ENCODE measurements at regions not wholly inside any gene's neighbourhood (a gene's known extent, or its start where the extent isn't known, plus 50 kb on each side); places are given as distances from the start of the nearest gene placed in this dataset.
A peak's percentile ranks its signal among the peaks of the same experiment; 100 is the strongest.

DNA sequence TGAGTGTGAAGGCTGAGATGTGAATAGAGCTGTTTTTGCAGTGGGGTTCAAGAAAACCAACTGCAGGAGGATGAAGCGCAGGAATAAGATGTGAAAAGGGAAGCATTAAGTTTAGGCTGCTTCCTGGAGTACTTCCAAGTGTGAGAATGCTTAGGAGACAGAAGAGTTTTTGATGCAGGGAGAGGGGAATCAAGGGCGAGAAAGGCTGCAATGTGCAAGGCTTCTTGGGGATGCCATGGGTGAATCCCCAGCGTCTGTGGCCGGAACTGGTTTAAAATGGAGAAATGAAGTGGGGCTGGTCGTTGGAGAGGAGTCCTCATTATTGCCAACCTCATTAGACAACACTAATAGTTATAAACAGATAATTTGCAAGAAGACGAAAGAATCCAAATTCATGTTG is 764.9 kb downstream of the LIG4 start:
- in situ Hi-C loops (cut with HindIII; ENCODE audit: low pct_unique_long_range_greater_than_20kb, low sequenced_read_pairs) = no loop called here
- TF ChIP-seq JUND (IDR thresholded peaks at IDR 0.05; ENCODE audit: low read depth) = no peak
- no peak for DNase-seq (ENCODE audit: low read depth in 1 of 2, low spot score in 1 of 2)

DNA sequence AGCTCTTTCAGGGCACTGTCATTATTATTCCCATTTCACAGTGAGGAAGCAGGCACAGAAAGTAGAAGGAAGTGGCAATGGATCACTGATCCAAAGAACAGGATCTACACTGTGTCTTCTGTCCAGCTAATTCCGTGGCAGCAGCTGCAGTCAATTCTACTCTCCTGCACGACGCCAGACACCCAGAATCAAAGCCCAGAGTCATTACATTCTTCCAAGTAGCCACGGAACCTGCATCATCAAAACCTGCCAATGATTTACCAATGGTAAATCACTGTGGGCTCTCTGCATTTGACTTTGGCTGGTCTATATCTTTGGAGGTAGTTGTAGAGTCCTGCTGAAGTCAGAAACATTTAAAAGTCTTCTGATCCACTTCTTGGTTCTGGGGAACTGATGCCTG is 767.7 kb downstream of the LIG4 start:
- no peak for TF ChIP-seq JUND (IDR thresholded peaks at IDR 0.05; ENCODE audit: low read depth)
- no peak for DNase-seq (ENCODE audit: low read depth in 1 of 2, low spot score in 1 of 2)
- in situ Hi-C loops (cut with HindIII; ENCODE audit: low pct_unique_long_range_greater_than_20kb, low sequenced_read_pairs) = no loop called here

DNA sequence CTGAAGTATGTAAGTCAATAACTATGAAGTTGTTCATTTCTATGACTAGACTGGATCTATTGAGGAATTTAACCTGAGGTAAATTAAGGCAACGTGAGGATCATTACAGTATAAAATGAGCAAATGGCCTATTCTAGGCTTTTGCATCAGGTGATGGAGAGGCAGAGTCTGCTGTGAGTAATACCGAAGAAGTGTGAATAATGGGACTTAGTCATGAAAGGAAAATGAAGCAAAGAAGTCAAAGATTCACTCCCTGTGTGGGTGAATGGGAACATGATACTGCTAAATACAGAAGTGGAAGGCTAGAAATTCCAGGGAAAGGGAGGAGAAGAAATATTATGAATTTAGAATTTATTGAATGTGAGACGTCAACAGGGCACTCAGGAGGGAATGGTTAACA is 774.1 kb downstream of the LIG4 start:
- no peak for TF ChIP-seq JUND (IDR thresholded peaks at IDR 0.05; ENCODE audit: low read depth)
- no peak for DNase-seq (ENCODE audit: low read depth in 1 of 2, low spot score in 1 of 2)
- in situ Hi-C loops (cut with HindIII; ENCODE audit: low pct_unique_long_range_greater_than_20kb, low sequenced_read_pairs) = no loop called here

DNA sequence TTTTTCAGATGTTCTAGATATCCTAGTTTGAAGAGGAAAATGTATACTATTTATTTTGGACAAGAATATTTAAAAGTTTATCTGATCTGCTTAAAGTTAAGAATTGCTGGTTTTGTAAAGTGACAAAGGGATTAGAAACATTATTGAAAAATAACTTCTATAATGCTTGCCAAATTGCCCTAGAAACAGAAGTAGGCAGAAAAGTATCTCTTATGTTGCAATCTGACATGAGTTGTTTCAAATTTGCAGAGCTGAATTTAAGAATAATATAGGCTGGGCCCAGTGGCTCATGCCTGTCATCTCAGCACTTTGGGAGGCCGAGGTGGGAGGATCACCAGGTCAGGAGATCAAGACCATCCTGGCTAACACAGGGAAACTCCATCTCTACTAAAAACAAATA is 777.1 kb downstream of the LIG4 start:
- no peak for TF ChIP-seq JUND (IDR thresholded peaks at IDR 0.05; ENCODE audit: low read depth)
- no peak for DNase-seq (ENCODE audit: low read depth in 1 of 2, low spot score in 1 of 2)
- in situ Hi-C loops (cut with HindIII; ENCODE audit: low pct_unique_long_range_greater_than_20kb, low sequenced_read_pairs) = no loop called here

DNA sequence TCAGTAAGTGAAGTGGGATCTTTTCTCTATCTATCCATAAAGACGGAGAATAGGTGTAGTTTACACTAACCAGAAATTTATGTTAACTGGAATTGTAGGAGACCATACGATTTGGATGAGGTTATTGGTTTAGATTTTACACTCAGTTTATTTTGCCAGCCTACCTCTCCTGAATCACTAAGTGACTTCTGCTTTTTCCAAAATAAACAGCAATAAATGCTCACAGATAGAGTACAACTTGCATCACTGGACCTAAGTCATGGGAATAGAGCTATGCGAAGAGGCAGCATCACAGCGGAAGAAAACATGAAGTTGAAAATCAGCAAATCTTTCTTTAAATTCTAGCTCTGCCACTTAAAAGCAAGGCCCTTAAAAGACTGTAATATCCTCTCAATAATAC is 781.0 kb downstream of the LIG4 start:
- no peak for DNase-seq (ENCODE audit: low read depth in 1 of 2, low spot score in 1 of 2)
- in situ Hi-C loops (cut with HindIII; ENCODE audit: low pct_unique_long_range_greater_than_20kb, low sequenced_read_pairs) = no loop called here
- TF ChIP-seq JUND (IDR thresholded peaks at IDR 0.05; ENCODE audit: low read depth) = no peak

DNA sequence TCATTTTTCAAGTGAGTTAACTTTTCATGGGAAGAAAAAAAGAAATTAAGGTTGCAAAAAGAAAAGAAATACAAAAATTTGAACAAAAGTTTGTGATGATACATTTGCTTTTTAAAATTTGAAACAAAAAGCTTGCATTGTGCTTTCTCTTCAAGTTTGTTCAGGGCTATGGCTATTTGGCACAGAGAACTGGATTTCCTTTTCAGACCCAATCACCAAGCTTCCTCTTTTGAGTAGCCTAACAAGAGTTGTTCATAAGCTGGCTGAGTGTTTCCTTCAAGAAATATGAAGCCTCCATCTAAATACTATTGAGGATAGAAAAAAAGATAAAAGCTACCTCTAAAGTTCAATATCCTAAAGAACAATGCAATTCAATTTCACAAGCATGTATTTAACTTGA is 787.8 kb downstream of the LIG4 start:
- TF ChIP-seq JUND (IDR thresholded peaks at IDR 0.05; ENCODE audit: low read depth) = no peak
- no peak for DNase-seq (ENCODE audit: low read depth in 1 of 2, low spot score in 1 of 2)
- in situ Hi-C loops (cut with HindIII; ENCODE audit: low pct_unique_long_range_greater_than_20kb, low sequenced_read_pairs) = no loop called here

DNA sequence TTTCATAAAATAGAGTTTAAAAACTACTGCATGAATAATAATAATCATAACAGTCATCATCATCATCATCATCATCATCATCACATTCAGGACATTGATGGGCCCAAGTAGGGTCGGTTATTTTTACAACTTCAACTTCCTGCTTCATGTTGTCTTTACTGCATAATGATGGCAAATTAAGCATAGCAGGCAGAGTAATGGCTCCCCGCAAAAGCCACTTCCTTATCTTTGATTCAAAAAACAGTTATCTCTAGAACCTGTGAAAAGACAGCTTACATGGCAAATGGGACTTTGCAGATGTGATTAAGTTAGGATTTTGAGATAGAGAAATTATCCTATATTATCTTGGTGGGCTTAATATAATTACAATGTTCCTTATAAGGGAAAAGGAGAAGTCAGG is 792.9 kb downstream of the LIG4 start:
- TF ChIP-seq JUND (IDR thresholded peaks at IDR 0.05; ENCODE audit: low read depth) = no peak
- no peak for DNase-seq (ENCODE audit: low read depth in 1 of 2, low spot score in 1 of 2)
- in situ Hi-C loops (cut with HindIII; ENCODE audit: low pct_unique_long_range_greater_than_20kb, low sequenced_read_pairs) = no loop called here

DNA sequence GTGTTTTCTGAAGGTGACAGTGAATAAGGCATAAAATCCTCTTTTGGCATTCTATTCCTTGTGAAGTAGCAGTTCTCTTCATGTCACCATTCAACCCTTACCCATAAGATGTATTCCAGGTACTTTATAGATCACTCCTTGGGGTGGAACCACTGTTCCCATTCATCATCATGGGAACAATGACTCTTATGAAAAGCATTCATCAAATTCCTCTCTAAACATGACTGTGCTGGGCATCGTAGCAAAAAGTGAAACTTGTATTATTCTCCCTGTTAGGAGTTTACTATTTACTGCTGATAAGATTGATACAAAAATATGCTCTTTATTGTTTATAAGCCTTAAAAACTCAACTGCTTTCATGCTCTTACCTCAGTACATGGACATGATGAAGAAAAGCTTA is 793.4 kb downstream of the LIG4 start:
- DNase-seq (ENCODE audit: low read depth in 1 of 2, low spot score in 1 of 2) = no peak
- in situ Hi-C loops (cut with HindIII; ENCODE audit: low pct_unique_long_range_greater_than_20kb, low sequenced_read_pairs) = no loop called here
- no peak for TF ChIP-seq JUND (IDR thresholded peaks at IDR 0.05; ENCODE audit: low read depth)

DNA sequence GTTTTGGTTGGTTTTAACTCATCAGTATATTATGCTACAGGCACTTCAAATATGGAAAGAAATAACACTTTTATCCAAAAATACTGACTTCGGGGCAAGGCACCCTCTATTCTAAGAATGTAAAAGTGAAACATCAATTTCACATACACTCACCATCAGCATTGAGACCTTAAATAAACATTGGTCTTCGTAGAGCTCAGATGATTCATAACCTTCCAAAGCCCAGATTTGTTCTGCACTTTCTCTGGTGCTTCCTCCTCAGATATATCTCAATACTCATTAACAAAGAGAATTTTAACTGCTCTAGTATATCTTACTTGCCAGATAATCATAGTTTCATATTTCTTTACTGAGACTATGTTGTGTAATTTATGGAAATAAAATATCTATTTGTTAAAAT is 794.3 kb downstream of the LIG4 start:
- no peak for DNase-seq (ENCODE audit: low read depth in 1 of 2, low spot score in 1 of 2)
- no peak for TF ChIP-seq JUND (IDR thresholded peaks at IDR 0.05; ENCODE audit: low read depth)
- in situ Hi-C loops (cut with HindIII; ENCODE audit: low pct_unique_long_range_greater_than_20kb, low sequenced_read_pairs) = no loop called here

DNA sequence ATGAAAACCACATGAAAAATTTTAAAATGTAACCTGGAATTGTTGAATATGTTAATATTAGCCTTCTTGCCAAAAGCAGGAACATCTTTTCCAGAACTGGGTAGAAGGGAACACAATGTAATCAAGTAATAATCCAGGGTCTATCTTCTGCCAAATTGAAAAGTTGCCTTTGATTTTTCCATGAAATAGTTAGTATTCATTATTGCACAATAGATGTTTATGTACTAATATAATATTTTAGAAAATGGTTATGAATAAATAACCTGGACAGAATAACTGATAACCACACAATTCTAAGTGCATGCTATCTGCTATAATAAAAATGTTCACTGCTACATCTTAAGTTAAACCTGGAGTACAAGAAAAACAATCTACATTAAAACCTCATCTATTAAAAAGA is 802.3 kb downstream of the LIG4 start:
- DNase-seq (ENCODE audit: low read depth in 1 of 2, low spot score in 1 of 2) = no peak
- in situ Hi-C loops (cut with HindIII; ENCODE audit: low pct_unique_long_range_greater_than_20kb, low sequenced_read_pairs) = no loop called here
- no peak for TF ChIP-seq JUND (IDR thresholded peaks at IDR 0.05; ENCODE audit: low read depth)

DNA sequence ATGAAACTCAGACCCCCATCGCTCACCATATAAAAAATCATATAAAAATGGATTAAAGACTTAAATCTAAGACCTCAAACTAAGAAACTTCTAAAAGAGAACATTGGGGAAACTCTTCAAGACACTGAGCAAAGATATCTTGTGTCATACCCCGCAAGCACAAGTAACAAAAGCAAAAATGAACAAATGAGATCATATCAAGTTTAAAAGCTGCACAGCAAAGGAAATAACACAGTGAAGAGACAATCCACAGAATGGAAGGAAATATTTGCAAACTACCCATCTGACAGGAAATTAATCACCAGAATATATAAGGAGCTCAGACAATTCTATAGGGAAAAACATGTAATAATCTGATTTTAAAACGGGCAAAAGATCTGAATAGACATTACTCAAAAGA is 808.3 kb downstream of the LIG4 start:
- DNase-seq (ENCODE audit: low read depth in 1 of 2, low spot score in 1 of 2) = no peak
- no peak for TF ChIP-seq JUND (IDR thresholded peaks at IDR 0.05; ENCODE audit: low read depth)
- in situ Hi-C loops (cut with HindIII; ENCODE audit: low pct_unique_long_range_greater_than_20kb, low sequenced_read_pairs) = no loop called here

DNA sequence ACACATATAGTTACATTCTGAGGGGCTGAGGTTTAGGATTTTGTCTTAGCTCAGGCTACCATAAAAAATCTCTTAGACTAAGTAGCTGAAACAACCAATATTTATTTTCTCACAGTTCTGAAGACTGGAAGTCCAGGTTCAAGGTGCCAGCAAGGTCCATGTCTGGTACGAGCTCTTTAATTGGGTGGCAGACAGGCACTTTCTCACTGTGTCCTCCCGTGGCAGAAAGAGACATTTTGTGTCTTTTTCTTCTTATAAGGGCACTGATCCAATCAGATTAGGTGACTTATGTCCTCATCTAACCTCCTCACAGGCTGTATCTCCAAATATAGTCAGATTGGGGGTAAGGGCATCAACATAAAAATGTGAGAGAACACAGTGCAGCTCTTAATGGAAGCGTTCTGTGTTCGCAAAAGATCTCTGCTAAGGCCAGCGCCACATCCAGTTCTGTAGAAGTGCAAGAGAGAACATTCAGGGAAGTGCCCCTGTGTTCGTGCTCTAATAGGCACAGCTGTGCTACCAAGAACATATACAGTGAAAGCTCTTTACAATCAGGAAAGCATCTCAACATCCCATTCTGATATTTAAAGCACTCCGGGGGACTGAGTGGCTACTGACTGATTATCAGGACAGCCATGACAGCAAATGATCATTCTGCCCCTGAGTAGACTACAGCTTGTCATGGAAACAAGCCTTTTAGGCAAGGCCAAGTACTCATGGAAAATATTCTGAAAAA is 819.2 kb downstream of the LIG4 start:
- in situ Hi-C loops (cut with HindIII; ENCODE audit: low pct_unique_long_range_greater_than_20kb, low sequenced_read_pairs) = no loop called here
- DNase-seq (ENCODE audit: low read depth in 1 of 2, low spot score in 1 of 2) = no peak
- no peak for TF ChIP-seq JUND (IDR thresholded peaks at IDR 0.05; ENCODE audit: low read depth)

DNA sequence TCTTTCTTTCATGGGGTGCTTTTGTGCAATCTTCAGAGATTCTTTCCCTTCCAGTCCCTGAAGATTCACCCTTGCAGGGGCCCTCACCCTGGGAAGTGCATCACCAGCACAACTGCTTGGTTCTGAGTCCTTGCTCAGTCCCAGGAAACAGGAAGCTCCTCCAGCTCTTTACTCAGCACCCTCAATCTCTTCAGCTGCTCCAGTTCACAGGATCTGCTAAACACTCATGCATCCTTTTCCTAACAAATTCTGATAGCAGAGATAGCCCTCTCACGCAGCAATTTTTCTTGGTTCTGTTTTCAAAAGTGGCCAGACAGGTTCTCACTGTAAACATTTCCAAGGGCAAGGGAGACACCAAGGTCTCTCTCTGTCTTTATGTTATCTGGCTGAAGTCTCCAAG is 823.1 kb downstream of the LIG4 start:
- TF ChIP-seq JUND (IDR thresholded peaks at IDR 0.05; ENCODE audit: low read depth) = no peak
- peak in 1 of 2 experiments; percentile 6 for DNase-seq (ENCODE audit: low read depth in 1 of 2, low spot score in 1 of 2)
- in situ Hi-C loops (cut with HindIII; ENCODE audit: low pct_unique_long_range_greater_than_20kb, low sequenced_read_pairs) = no loop called here

DNA sequence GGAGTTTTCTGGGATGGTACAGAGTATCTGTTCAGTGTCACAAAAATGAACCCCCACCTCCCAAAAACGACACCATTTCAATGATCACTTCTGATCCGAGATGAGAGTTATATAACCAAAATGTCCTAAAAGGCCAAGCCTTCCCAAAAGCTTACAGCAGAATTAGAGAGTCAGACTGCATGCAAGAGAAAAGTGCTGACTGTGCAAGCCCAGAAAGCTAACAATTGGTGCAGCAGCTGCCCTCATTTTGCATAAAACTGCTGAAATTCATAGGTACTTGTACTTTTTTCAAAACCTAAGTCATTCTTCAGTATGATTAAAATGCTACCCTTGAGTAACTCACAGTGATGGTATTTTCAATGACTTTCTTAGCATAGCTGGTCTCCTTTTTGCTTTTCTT is 819.6 kb upstream of the ARGLU1 start:
- in situ Hi-C loops (cut with HindIII; ENCODE audit: low pct_unique_long_range_greater_than_20kb, low sequenced_read_pairs) = no loop called here
- no peak for TF ChIP-seq JUND (IDR thresholded peaks at IDR 0.05; ENCODE audit: low read depth)
- DNase-seq (ENCODE audit: low read depth in 1 of 2, low spot score in 1 of 2) = no peak
